ENCODE measurements at regions not wholly inside any gene's neighbourhood (a gene's known extent, or its start where the extent isn't known, plus 50 kb on each side); places are given as distances from the start of the nearest gene placed in this dataset.

DNA sequence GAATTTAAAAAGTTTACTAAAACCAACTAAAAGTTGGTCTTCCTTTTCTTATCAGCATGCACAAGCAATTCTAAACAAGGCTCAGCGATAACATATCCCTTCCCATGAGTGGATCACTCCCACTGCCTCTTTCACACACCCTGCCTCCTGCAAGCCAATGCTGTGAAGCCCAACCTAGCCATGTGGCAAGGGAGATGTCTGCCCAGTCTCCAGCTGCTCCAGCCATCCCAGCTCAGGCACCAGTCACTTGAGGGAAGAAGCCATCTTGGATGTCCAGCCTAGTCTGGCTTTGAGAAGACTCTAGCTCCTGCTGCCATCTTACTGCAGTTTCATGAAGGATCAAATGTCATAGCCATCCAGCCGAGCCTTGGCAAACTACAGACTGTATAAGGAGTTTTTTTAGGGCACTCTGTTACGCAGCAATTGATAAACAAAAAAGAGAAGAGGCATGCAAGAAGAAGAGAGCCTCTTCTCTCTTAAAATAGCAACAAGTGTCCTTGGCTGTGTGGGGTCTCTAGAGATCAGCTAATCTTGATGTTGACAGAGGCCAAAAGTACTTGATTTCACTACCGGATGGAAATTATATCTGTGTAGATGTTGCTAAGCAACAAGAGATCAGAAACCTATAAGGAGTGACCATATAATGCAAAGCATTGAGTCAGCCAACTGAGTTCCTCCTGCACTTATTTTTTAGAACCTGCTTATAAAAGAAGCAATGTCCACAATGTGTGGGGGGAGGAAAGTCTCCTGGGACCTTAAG, 108.9 kb downstream of the PTCSC3 start:
- TF ChIP-seq, protein P1, sequence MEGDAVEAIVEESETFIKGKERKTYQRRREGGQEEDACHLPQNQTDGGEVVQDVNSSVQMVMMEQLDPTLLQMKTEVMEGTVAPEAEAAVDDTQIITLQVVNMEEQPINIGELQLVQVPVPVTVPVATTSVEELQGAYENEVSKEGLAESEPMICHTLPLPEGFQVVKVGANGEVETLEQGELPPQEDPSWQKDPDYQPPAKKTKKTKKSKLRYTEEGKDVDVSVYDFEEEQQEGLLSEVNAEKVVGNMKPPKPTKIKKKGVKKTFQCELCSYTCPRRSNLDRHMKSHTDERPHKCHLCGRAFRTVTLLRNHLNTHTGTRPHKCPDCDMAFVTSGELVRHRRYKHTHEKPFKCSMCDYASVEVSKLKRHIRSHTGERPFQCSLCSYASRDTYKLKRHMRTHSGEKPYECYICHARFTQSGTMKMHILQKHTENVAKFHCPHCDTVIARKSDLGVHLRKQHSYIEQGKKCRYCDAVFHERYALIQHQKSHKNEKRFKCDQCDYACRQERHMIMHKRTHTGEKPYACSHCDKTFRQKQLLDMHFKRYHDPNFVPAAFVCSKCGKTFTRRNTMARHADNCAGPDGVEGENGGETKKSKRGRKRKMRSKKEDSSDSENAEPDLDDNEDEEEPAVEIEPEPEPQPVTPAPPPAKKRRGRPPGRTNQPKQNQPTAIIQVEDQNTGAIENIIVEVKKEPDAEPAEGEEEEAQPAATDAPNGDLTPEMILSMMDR (IDR thresholded peaks at IDR 0.05): no peak
- TF ChIP-seq POLR2A (IDR thresholded peaks at IDR 0.05): no peak

All from heart left ventricle (tissue), 13 donors.